GM12878 (cell line): ENCODE measurements at regions not wholly inside any gene's neighbourhood (a gene's known extent, or its start where the extent isn't known, plus 50 kb on each side); places are given as distances from the start of the nearest gene placed in this dataset.

ENCODE experiments used
- ATAC-seq: fragments of 200-7000 bp; cut with Tn5 transposase; 3 replicates; pipeline ENCODE4 v1.9.1; 2020; ENCODE audit warnings: mild to moderate bottlenecking, moderate library complexity
- BruUV-seq: library from RNA; stranded (reverse); fragments of 400-500 nt; replicated peaks from 2 replicates; lab custom pipeline; 2021; lab: Mats Ljungman, UMichigan
- CTCF ChIA-PET: fragments of 300-600 bp; sonication (Branson Sonifier 250); formaldehyde crosslinking; extraction: SDS; loops from one replicate; lab custom pipeline; 2021; ENCODE audit warnings: inconsistent platforms; lab: Yijun Ruan, JAX
- POLR2A ChIA-PET: fragments of 350-600 bp; formaldehyde crosslinking; extraction: SDS; loops from one replicate; lab custom pipeline; 2021; ENCODE audit warnings: inconsistent platforms; lab: Charles Lee
- RAD21 ChIA-PET: fragments of 300-600 bp; sonication (Branson Sonifier 250); formaldehyde crosslinking; loops from one replicate; lab custom pipeline; 2023; ENCODE audit warnings: antibody characterized with exemption; ENCODE audit not compliant: unreplicated experiment; lab: Charles Lee
- SMC1A ChIA-PET: fragments of 300-600 bp; sonication (Branson Sonifier 250); formaldehyde crosslinking; loops from one replicate; lab custom pipeline; 2023; ENCODE audit not compliant: unreplicated experiment, uncharacterized antibody; lab: Charles Lee
- DNase-seq: peaks from one replicate; pipeline ENCODE4 v3.0.0-alpha.2; 2011; ENCODE audit warnings: low read depth, low spot score
- FAIRE-seq: peaks from 3 replicates; lab custom pipeline; 2011; peaks lifted over from hg19 to GRCh38; lab: Jason Lieb, UNC
- H2AFZ ChIP-seq: 2 replicates; pipeline ENCODE4 v1.6.0; 2011; ENCODE audit warnings: low read depth, low read length, control low read depth; ENCODE audit not compliant: control insufficient read depth
- H3K27ac ChIP-seq: 2 replicates; pipeline ENCODE4 v1.5.1; 2011; ENCODE audit warnings: control low read depth; ENCODE audit not compliant: control insufficient read depth, insufficient read depth
- H3K27me3 ChIP-seq, 2 experiments: replicated peaks in 1 of 2; 2 replicates each; pipeline versions ENCODE4 v1.6.0 to v1.6.1; 2011; ENCODE audit warnings: low read length in 1 of 2; ENCODE audit not compliant: control insufficient read depth in 2 of 2, insufficient read depth in 2 of 2
- H3K36me3 ChIP-seq, 2 experiments: 2 replicates each; pipeline ENCODE4 v1.5.1; 2011; ENCODE audit warnings: low read length in 1 of 2; ENCODE audit not compliant: control insufficient read depth in 2 of 2, insufficient read depth in 2 of 2
- H3K4me1 ChIP-seq: 2 replicates; pipeline ENCODE4 v1.6.1; 2011; ENCODE audit warnings: mild to moderate bottlenecking, low read length, moderate library complexity, mixed read lengths; ENCODE audit not compliant: control insufficient read depth, insufficient read depth
- H3K4me2 ChIP-seq: 2 replicates; pipeline ENCODE4 v1.6.0; 2011; ENCODE audit warnings: control low read depth; ENCODE audit not compliant: control insufficient read depth, insufficient read depth
- H3K4me3 ChIP-seq: fragments of 200-600 bp; sonication (generic); 2 replicates; pipeline ENCODE4 v1.5.1; 2016
- H3K79me2 ChIP-seq: 2 replicates; pipeline ENCODE4 v1.6.0; 2011; ENCODE audit warnings: low read length; ENCODE audit not compliant: control insufficient read depth, insufficient read depth
- H3K9ac ChIP-seq: 2 replicates; pipeline ENCODE4 v1.8.0; 2011; ENCODE audit warnings: low read length, control low read depth, mixed read lengths; ENCODE audit not compliant: control insufficient read depth, insufficient read depth
- H3K9me3 ChIP-seq: replicated peaks from 3 replicates; pipeline ENCODE4 v1.5.1; 2011; ENCODE audit warnings: mild to moderate bottlenecking, low read length; ENCODE audit not compliant: control insufficient read depth, insufficient read depth
- H4K20me1 ChIP-seq: 2 replicates; pipeline ENCODE4 v1.6.0; 2011; ENCODE audit not compliant: control insufficient read depth, insufficient read depth
- CEBPB ChIP-seq, 2 experiments: fragments of 150-350 bp in 1 of 2; IDR thresholded peaks; 2 replicates each; pipeline ENCODE4 v1.6.1; 2012 to 2014; ENCODE audit warnings: low read depth in 2 of 2, low read length in 2 of 2, borderline replicate concordance in 1 of 2, inconsistent platforms in 1 of 2
- CREB1 ChIP-seq: IDR thresholded peaks from 2 replicates; pipeline ENCODE4 v1.6.1; 2012; ENCODE audit warnings: low read depth, mild to moderate bottlenecking, inconsistent platforms
- ESRRA ChIP-seq: IDR thresholded peaks from 2 replicates; pipeline ENCODE4 v1.6.1; 2012; ENCODE audit warnings: mild to moderate bottlenecking, low read length, improper control_type of control experiment
- ETV6 ChIP-seq, 2 experiments: fragments of 450-650 bp in 1 of 2; IDR thresholded peaks in 1 of 2; conservative IDR thresholded peaks in 1 of 2; 2 replicates each; pipeline ENCODE4 v1.6.1; 2014; ENCODE audit warnings: antibody characterized with exemption in 1 of 2, borderline replicate concordance in 1 of 2, low read depth in 1 of 2, mild to moderate bottlenecking in 1 of 2, moderate library complexity in 1 of 2
- FOXK2 ChIP-seq: fragments of 450-650 bp; IDR thresholded peaks from 2 replicates; pipeline ENCODE4 v1.6.1; 2017; ENCODE audit warnings: mild to moderate bottlenecking, moderate library complexity
- GATAD2B ChIP-seq: fragments of 450-650 bp; conservative IDR thresholded peaks from 2 replicates; pipeline ENCODE4 v1.6.1; 2017; ENCODE audit warnings: low read depth, mild to moderate bottlenecking, moderate library complexity
- IKZF2 ChIP-seq, 2 experiments: fragments of 450-650 bp; IDR thresholded peaks; 2 replicates each; pipeline ENCODE4 v1.6.1; 2017; ENCODE audit warnings: mild to moderate bottlenecking in 2 of 2, moderate library complexity in 2 of 2
- NR2F1 ChIP-seq: fragments of 450-650 bp; conservative IDR thresholded peaks from 2 replicates; pipeline ENCODE4 v1.6.1; 2017; ENCODE audit warnings: mild to moderate bottlenecking
- PKNOX1 ChIP-seq: fragments of 450-650 bp; IDR thresholded peaks from 2 replicates; pipeline ENCODE4 v1.6.1; 2016; ENCODE audit warnings: mild to moderate bottlenecking
- POU2F2 ChIP-seq: IDR thresholded peaks from 3 replicates; pipeline ENCODE4 v1.6.1; 2011; ENCODE audit warnings: low read depth, mild to moderate bottlenecking, low read length, borderline replicate concordance
- RELA ChIP-seq: fragments of 450-650 bp; IDR thresholded peaks from 2 replicates; pipeline ENCODE4 v1.8.0; 2014; ENCODE audit warnings: borderline replicate concordance; ENCODE audit not compliant: partially characterized antibody
- RFX5 ChIP-seq: IDR thresholded peaks from 2 replicates; pipeline ENCODE4 v1.6.1; 2011; ENCODE audit warnings: low read depth, low read length, improper control_type of control experiment
- ZBTB40 ChIP-seq: fragments of 450-650 bp; IDR thresholded peaks from 2 replicates; pipeline ENCODE4 v1.6.1; 2016; ENCODE audit warnings: mild to moderate bottlenecking, moderate library complexity, borderline replicate concordance
- WGBS: methylation state at CpG from one replicate; pipeline ENCODE4 v1.1.6; 2016; ENCODE audit warnings: low lambda C conversion rate; ENCODE audit not compliant: insufficient replicate concordance, insufficient coverage; ENCODE audit errors: missing lambda C conversion rate; 5-methylcytosine and 5-hydroxymethylcytosine counted together
- in situ Hi-C: fragments of 300-500 bp; cut with MboI; formaldehyde crosslinking; loops from 9 replicates; pipeline ENCODE4 v1.14.3; 2018; ENCODE audit warnings: mixed read lengths
- intact Hi-C: fragments of 100-400 bp; cut with micrococcal nuclease; formaldehyde crosslinking; loops from one replicate; pipeline ENCODE4 v1.14.2; 2022; ENCODE audit not compliant: unreplicated experiment
- TF ChIP-seq, protein P1 (sequence below): IDR thresholded peaks from 2 replicates; pipeline ENCODE4 v1.6.1; 2012; ENCODE audit warnings: low read length, inconsistent platforms
- TF ChIP-seq, protein P2 (sequence below): fragments of 150-350 bp; IDR thresholded peaks from 2 replicates; pipeline ENCODE4 v1.6.1; 2014; ENCODE audit warnings: mild to moderate bottlenecking, low read depth, low read length
- TF ChIP-seq, protein P3 (sequence below): fragments of 450-650 bp; IDR thresholded peaks from 2 replicates; pipeline ENCODE4 v1.6.1; 2014; ENCODE audit warnings: mild to moderate bottlenecking

- H4K20me1 ChIP-seq: no peaks in the 10 kb centered on the region
- H3K27me3 ChIP-seq: peaks cover 0 to 5% of the 10 kb centered on the region in 2 experiments; a peak in 1 of 4 replicates
- ChIA-PET SMC1A (no interaction called here), POLR2A (no interaction called here), RAD21 (no interaction called here), CTCF (no interaction called here)
- no peak overlapping the region for H3K4me2 ChIP-seq
- no peak for ATAC-seq
- no TSS peak for BruUV-seq
- in situ Hi-C loops (no loop called here), intact Hi-C loops (no loop called here)
- H2AFZ ChIP-seq: no peak overlapping the region
- no peaks in the 10 kb centered on the region for H3K36me3 ChIP-seq
- H3K79me2 ChIP-seq: no peaks in the 10 kb centered on the region
- no peak overlapping the region for H3K9ac ChIP-seq
- 55% methylated on average over 8 of the region's 8 CpGs for WGBS
- no peak overlapping the region for H3K4me3 ChIP-seq
- H3K27ac ChIP-seq: no peak overlapping the region
- no peaks in the 10 kb centered on the region for H3K4me1 ChIP-seq
- no peak for DNase-seq
- FAIRE-seq: no peak
- no peaks in the 10 kb centered on the region for H3K9me3 ChIP-seq
- TF ChIP-seq, protein P1, sequence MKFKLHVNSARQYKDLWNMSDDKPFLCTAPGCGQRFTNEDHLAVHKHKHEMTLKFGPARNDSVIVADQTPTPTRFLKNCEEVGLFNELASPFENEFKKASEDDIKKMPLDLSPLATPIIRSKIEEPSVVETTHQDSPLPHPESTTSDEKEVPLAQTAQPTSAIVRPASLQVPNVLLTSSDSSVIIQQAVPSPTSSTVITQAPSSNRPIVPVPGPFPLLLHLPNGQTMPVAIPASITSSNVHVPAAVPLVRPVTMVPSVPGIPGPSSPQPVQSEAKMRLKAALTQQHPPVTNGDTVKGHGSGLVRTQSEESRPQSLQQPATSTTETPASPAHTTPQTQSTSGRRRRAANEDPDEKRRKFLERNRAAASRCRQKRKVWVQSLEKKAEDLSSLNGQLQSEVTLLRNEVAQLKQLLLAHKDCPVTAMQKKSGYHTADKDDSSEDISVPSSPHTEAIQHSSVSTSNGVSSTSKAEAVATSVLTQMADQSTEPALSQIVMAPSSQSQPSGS: no peak
- TF ChIP-seq CREB1 (no peak), FOXK2 (no peak), RFX5 (no peak), ZBTB40 (no peak), RELA (no peak), NR2F1 (no peak), GATAD2B (no peak), PKNOX1 (no peak), CEBPB (IDR thresholded peaks at IDR 0.05; ENCODE audit: borderline replicate concordance in 1 of 2, low read depth in 2 of 2, low read length in 2 of 2) (no peak), ETV6 (conservative IDR thresholded peaks at IDR 0.05 in 1 of 2, IDR thresholded peaks at IDR 0.05 in 1 of 2; ENCODE audit: borderline replicate concordance in 1 of 2, low read depth in 1 of 2) (no peak), IKZF2 (IDR thresholded peaks at IDR 0.05) (no peak), POU2F2 (no peak), ESRRA (no peak)
- TF ChIP-seq, protein P2, sequence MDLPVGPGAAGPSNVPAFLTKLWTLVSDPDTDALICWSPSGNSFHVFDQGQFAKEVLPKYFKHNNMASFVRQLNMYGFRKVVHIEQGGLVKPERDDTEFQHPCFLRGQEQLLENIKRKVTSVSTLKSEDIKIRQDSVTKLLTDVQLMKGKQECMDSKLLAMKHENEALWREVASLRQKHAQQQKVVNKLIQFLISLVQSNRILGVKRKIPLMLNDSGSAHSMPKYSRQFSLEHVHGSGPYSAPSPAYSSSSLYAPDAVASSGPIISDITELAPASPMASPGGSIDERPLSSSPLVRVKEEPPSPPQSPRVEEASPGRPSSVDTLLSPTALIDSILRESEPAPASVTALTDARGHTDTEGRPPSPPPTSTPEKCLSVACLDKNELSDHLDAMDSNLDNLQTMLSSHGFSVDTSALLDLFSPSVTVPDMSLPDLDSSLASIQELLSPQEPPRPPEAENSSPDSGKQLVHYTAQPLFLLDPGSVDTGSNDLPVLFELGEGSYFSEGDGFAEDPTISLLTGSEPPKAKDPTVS: no peak
- TF ChIP-seq, protein P3, sequence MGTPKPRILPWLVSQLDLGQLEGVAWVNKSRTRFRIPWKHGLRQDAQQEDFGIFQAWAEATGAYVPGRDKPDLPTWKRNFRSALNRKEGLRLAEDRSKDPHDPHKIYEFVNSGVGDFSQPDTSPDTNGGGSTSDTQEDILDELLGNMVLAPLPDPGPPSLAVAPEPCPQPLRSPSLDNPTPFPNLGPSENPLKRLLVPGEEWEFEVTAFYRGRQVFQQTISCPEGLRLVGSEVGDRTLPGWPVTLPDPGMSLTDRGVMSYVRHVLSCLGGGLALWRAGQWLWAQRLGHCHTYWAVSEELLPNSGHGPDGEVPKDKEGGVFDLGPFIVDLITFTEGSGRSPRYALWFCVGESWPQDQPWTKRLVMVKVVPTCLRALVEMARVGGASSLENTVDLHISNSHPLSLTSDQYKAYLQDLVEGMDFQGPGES: no peak
Measured at GRCh38 chr2:128599700-128600099, 281.0 kb upstream of the HS6ST1 start.
